GM18907 (cell line): ENCODE measurements at regions not wholly inside any gene's neighbourhood (a gene's known extent, or its start where the extent isn't known, plus 50 kb on each side); places are given as distances from the start of the nearest gene placed in this dataset.

Experiments
- ATAC-seq: cut with Tn5 transposase; IDR thresholded peaks from one replicate; pipeline ENCODE4 v1.9.1; 2021; ENCODE audit warnings: mild to moderate bottlenecking, moderate library complexity; ENCODE audit not compliant: unreplicated experiment

- no peak for ATAC-seq
These were observed 166.8 kb downstream of the NR4A2 start for GRCh38 chr2:156165742-156166141.

- no peak for ATAC-seq
These were observed 168.3 kb downstream of the NR4A2 start for GRCh38 chr2:156164091-156164720.

- ATAC-seq, result no peak
These were observed 173.7 kb downstream of the NR4A2 start for GRCh38 chr2:156158808-156159207.

- no peak for ATAC-seq
These were observed 174.9 kb downstream of the NR4A2 start for GRCh38 chr2:156157670-156158069.

- no peak for ATAC-seq
These were observed 175.9 kb downstream of the NR4A2 start for GRCh38 chr2:156156580-156156979.

- ATAC-seq, result no peak
These were observed 177.2 kb downstream of the NR4A2 start for GRCh38 chr2:156155319-156155718.

GRCh38 chr2:156151351-156151750 lies 181.2 kb downstream of the NR4A2 start:
- no peak for ATAC-seq

GRCh38 chr2:156147594-156148330 lies 184.8 kb downstream of the NR4A2 start:
- peak; percentile 87 for ATAC-seq

- ATAC-seq, result no peak
These were observed 186.5 kb downstream of the NR4A2 start for GRCh38 chr2:156145976-156146375.

- no peak for ATAC-seq
These were observed 187.1 kb downstream of the NR4A2 start for GRCh38 chr2:156145469-156145868.

- no peak for ATAC-seq
These were observed 196.0 kb downstream of the NR4A2 start for GRCh38 chr2:156136566-156136965.

GRCh38 chr2:156134887-156135286 lies 197.6 kb downstream of the NR4A2 start:
- ATAC-seq, result no peak

- no peak for ATAC-seq
These were observed 199.6 kb downstream of the NR4A2 start for GRCh38 chr2:156132941-156133340.

GRCh38 chr2:156132130-156132529 lies 200.4 kb downstream of the NR4A2 start:
- no peak for ATAC-seq

- ATAC-seq, result no peak
These were observed 203.3 kb downstream of the NR4A2 start for GRCh38 chr2:156129227-156129626.

- no peak for ATAC-seq
These were observed 207.5 kb downstream of the NR4A2 start for GRCh38 chr2:156125018-156125417.

- ATAC-seq, result no peak
These were observed 208.1 kb downstream of the NR4A2 start for GRCh38 chr2:156124458-156124857.

GRCh38 chr2:156118753-156119416 lies 213.6 kb downstream of the NR4A2 start:
- ATAC-seq, result no peak

GRCh38 chr2:156116113-156116512 lies 216.4 kb downstream of the NR4A2 start:
- ATAC-seq, result no peak

GRCh38 chr2:156115338-156115737 lies 217.2 kb downstream of the NR4A2 start:
- no peak for ATAC-seq

- no peak for ATAC-seq
These were observed 220.2 kb downstream of the NR4A2 start for GRCh38 chr2:156112323-156112722.

- ATAC-seq, result peak; percentile 98
These were observed 221.6 kb downstream of the NR4A2 start for GRCh38 chr2:156110890-156111289.
